ENCODE measurements at regions not wholly inside any gene's neighbourhood (a gene's known extent, or its start where the extent isn't known, plus 50 kb on each side); places are given as distances from the start of the nearest gene placed in this dataset.
A peak's percentile ranks its signal among the peaks of the same experiment; 100 is the strongest.

DNA sequence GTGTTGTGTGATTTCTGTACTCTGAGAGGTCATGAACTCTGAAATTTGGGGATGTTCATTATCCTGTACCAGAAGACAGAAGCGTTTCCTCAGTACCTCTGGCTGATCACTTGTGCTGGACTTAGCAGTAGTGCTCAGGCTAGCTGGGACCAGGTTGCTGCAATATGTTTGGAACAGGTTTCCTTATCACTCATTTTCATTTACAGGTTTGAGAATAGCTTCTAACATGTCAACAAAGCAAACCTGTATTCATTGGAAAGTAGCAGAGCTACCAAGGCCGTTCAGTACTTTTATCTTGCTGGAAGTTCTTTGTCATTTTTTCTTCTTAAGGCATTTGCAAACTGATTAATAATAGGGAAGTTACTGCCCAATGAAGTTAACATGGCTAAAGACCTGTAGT is 242.9 kb upstream of the ANKRD50 start:
- intact Hi-C loops (cut with micrococcal nuclease) = no loop called here
- in situ Hi-C loops (cut with MboI; ENCODE audit: low sequenced_read_pairs) = no loop called here
- H4K8ac ChIP-seq (ENCODE audit: low read depth in 2 of 2, low read length in 2 of 2) = no peak overlapping the region

More for the DNA sequence above, 242.9 kb upstream of the ANKRD50 start:
- Histone ChIP-seq H3K4me2 (ENCODE audit: low read depth, low read length) (no peak overlapping the region), H3K18ac (ENCODE audit: low read depth, low read length) (no peak overlapping the region), H2AK9ac (replicated peaks; ENCODE audit: low read depth, low read length, poor library complexity) (no peak overlapping the region), H3K56ac (ENCODE audit: extremely low read depth, insufficient read depth, low read length) (no peak overlapping the region), H4K5ac (ENCODE audit: low read depth, low read length) (no peak overlapping the region), H4K20me1 (ENCODE audit: insufficient read depth, low read length) (no peaks in the 10 kb centered on the region), H3K23ac (ENCODE audit: low read depth, low read length) (no peak overlapping the region), H2AFZ (replicated peaks; ENCODE audit: low read length, poor library complexity) (no peak overlapping the region), H4K91ac (ENCODE audit: insufficient read depth, low read depth, low read length) (no peak overlapping the region), H2AK5ac (ENCODE audit: low read depth, low read length) (peak overlapping the region; percentile 38; the same call in 1 of the 2 replicates), H2BK5ac (ENCODE audit: low read depth, low read length, poor library complexity, severe bottlenecking) (no peak overlapping the region), H2BK15ac (ENCODE audit: low read depth, low read length) (no peak overlapping the region), H3K36me3 (ENCODE audit: control insufficient read depth, insufficient read depth, low read length) (no peaks in the 10 kb centered on the region), H2BK20ac (ENCODE audit: low read depth, low read length) (no peak overlapping the region), H3K14ac (replicated peaks; ENCODE audit: low read depth, low read length) (no peak overlapping the region), H3K9me1 (ENCODE audit: insufficient read depth, low read length) (peaks cover 3% of the 10 kb centered on the region), H3K9ac (ENCODE audit: low read depth, low read length) (no peak overlapping the region), H3K9me3 (ENCODE audit: control insufficient read depth, insufficient read depth, low read length) (no peaks in the 10 kb centered on the region), H3K79me1 (ENCODE audit: low read depth in 1 of 2, low read length in 2 of 2) (no peaks in the 10 kb centered on the region), H3K4me1 (ENCODE audit: control insufficient read depth, insufficient read depth, low read length) (peaks cover 3% of the 10 kb centered on the region), H3K27me3 (ENCODE audit: control insufficient read depth, insufficient read depth, low read length) (no peaks in the 10 kb centered on the region), H3K4ac (ENCODE audit: low read depth, low read length) (no peak overlapping the region), H3K27ac (ENCODE audit: insufficient read depth, low read length) (no peak overlapping the region), H2BK120ac (ENCODE audit: low read depth, low read length) (no peak overlapping the region), H3K4me3 (ENCODE audit: insufficient read depth, low read depth, low read length) (no peak overlapping the region)
- BruUV-seq (replicated peaks) = no TSS peak
- TF ChIP-seq, protein P1, sequence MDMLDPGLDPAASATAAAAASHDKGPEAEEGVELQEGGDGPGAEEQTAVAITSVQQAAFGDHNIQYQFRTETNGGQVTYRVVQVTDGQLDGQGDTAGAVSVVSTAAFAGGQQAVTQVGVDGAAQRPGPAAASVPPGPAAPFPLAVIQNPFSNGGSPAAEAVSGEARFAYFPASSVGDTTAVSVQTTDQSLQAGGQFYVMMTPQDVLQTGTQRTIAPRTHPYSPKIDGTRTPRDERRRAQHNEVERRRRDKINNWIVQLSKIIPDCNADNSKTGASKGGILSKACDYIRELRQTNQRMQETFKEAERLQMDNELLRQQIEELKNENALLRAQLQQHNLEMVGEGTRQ (IDR thresholded peaks at IDR 0.05; ENCODE audit: low read depth, low read length) = no peak
- TF ChIP-seq, protein P2, sequence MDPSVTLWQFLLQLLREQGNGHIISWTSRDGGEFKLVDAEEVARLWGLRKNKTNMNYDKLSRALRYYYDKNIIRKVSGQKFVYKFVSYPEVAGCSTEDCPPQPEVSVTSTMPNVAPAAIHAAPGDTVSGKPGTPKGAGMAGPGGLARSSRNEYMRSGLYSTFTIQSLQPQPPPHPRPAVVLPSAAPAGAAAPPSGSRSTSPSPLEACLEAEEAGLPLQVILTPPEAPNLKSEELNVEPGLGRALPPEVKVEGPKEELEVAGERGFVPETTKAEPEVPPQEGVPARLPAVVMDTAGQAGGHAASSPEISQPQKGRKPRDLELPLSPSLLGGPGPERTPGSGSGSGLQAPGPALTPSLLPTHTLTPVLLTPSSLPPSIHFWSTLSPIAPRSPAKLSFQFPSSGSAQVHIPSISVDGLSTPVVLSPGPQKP (IDR thresholded peaks at IDR 0.05; ENCODE audit: borderline replicate concordance, low read depth, low read length) = no peak
- TF ChIP-seq RCOR1 (IDR thresholded peaks at IDR 0.05; ENCODE audit: insufficient replicate concordance, low read length) = no peak
- no peak for TF ChIP-seq NFE2L2 (IDR thresholded peaks at IDR 0.05; ENCODE audit: low read depth, low read length)
- no peak for TF ChIP-seq RFX5 (IDR thresholded peaks at IDR 0.05; ENCODE audit: low read depth, low read length)
- no peak for TF ChIP-seq POLR2A (IDR thresholded peaks at IDR 0.05; ENCODE audit: low read depth, low read length)
- TF ChIP-seq, protein P3, sequence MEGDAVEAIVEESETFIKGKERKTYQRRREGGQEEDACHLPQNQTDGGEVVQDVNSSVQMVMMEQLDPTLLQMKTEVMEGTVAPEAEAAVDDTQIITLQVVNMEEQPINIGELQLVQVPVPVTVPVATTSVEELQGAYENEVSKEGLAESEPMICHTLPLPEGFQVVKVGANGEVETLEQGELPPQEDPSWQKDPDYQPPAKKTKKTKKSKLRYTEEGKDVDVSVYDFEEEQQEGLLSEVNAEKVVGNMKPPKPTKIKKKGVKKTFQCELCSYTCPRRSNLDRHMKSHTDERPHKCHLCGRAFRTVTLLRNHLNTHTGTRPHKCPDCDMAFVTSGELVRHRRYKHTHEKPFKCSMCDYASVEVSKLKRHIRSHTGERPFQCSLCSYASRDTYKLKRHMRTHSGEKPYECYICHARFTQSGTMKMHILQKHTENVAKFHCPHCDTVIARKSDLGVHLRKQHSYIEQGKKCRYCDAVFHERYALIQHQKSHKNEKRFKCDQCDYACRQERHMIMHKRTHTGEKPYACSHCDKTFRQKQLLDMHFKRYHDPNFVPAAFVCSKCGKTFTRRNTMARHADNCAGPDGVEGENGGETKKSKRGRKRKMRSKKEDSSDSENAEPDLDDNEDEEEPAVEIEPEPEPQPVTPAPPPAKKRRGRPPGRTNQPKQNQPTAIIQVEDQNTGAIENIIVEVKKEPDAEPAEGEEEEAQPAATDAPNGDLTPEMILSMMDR (conservative IDR thresholded peaks at IDR 0.05; ENCODE audit: low read depth, low read length) = no peak
- no peak for TF ChIP-seq CHD1 (IDR thresholded peaks at IDR 0.05; ENCODE audit: low read depth, low read length)
- no peak for TF ChIP-seq CEBPB (IDR thresholded peaks at IDR 0.05; ENCODE audit: low read depth, low read length)
- TF ChIP-seq MXI1 (IDR thresholded peaks at IDR 0.05; ENCODE audit: borderline replicate concordance, low read depth, low read length) = no peak
- no peak for TF ChIP-seq MAZ (IDR thresholded peaks at IDR 0.05; ENCODE audit: borderline replicate concordance, low read depth, low read length)
- TF ChIP-seq SMC3 (IDR thresholded peaks at IDR 0.05; ENCODE audit: low read depth, low read length) = no peak
- dilution Hi-C loops (cut with HindIII; ENCODE audit: low sequenced_read_pairs, unreplicated experiment) = no loop called here
- ChIA-PET CTCF (no interaction called here), POLR2A (ENCODE audit: unreplicated experiment) (no interaction called here)
- no peak for ATAC-seq (ENCODE audit: low read depth)
- no CpG with 5 or more reads among the region's 2 CpGs for WGBS, 2 experiments (ENCODE audit: extremely low coverage in 2 of 2, insufficient read length in 1 of 2)
- no peak for DNase-seq

All from IMR-90 (cell line).